HUES64 (cell line): ENCODE measurements at regions not wholly inside any gene's neighbourhood (a gene's known extent, or its start where the extent isn't known, plus 50 kb on each side); places are given as distances from the start of the nearest gene placed in this dataset.
A peak's percentile ranks its signal among the peaks of the same experiment; 100 is the strongest.

ENCODE experiments used
- H3K27ac ChIP-seq: 2 replicates; pipeline ENCODE4 v1.7.0; 2013; ENCODE audit warnings: low read depth, low read length, inconsistent platforms
- H3K27me3 ChIP-seq: 2 replicates; pipeline ENCODE4 v1.6.1; 2013; ENCODE audit warnings: mild to moderate bottlenecking, low read length; ENCODE audit not compliant: insufficient read depth
- H3K36me3 ChIP-seq: 2 replicates; pipeline ENCODE4 v1.6.1; 2013; ENCODE audit warnings: mild to moderate bottlenecking, low read length; ENCODE audit not compliant: insufficient read depth
- H3K4me1 ChIP-seq: 2 replicates; pipeline ENCODE4 v1.6.1; 2013; ENCODE audit warnings: mild to moderate bottlenecking, low read length, moderate library complexity; ENCODE audit not compliant: insufficient read depth
- H3K4me3 ChIP-seq: 2 replicates; pipeline ENCODE4 v1.5.1; 2013; ENCODE audit warnings: mild to moderate bottlenecking, low read length, moderate library complexity
- H3K9ac ChIP-seq: 2 replicates; pipeline ENCODE4 v1.6.1; 2013; ENCODE audit warnings: mild to moderate bottlenecking, low read depth, low read length
- H3K9me3 ChIP-seq: 2 replicates; pipeline ENCODE4 v1.6.1; 2013; ENCODE audit warnings: low read depth, low read length; ENCODE audit not compliant: insufficient read depth
- whole genome bisulfite sequencing: fragments of 150-250, 120-280 bp; methylation state at CpG from one replicate; pipeline ENCODE4 v1.1.7; 2013; ENCODE audit warnings: missing lambda C conversion rate; 5-methylcytosine and 5-hydroxymethylcytosine counted together

- no peaks in the 10 kb centered on the region for H3K27me3 ChIP-seq
- no peak overlapping the region for H3K9ac ChIP-seq
- WGBS = 96% methylated on average over 2 of the region's 2 CpGs
Measured at GRCh38 chr9:29282121-29282520, 1708.8 kb upstream of the C9orf72 start.

GRCh38 chr9:29285818-29286217, 1712.5 kb upstream of the C9orf72 start:
- 52% methylated on average over 3 of the region's 3 CpGs for WGBS
- H3K36me3 ChIP-seq = no peaks in the 10 kb centered on the region
- H3K4me1 ChIP-seq = no peaks in the 10 kb centered on the region
- no peaks in the 10 kb centered on the region for H3K9me3 ChIP-seq
- no peak overlapping the region for H3K4me3 ChIP-seq
- no peak overlapping the region for H3K27ac ChIP-seq
- H3K9ac ChIP-seq = no peak overlapping the region
- H3K27me3 ChIP-seq = no peaks in the 10 kb centered on the region

More at GRCh38 chr9:29282121-29282520, 1708.8 kb upstream of the C9orf72 start:
- Histone ChIP-seq H3K9me3 (no peaks in the 10 kb centered on the region), H3K27ac (no peak overlapping the region), H3K4me1 (no peaks in the 10 kb centered on the region), H3K36me3 (no peaks in the 10 kb centered on the region), H3K4me3 (no peak overlapping the region)

- H3K9me3 ChIP-seq = peaks cover 17% of the 10 kb centered on the region; the same call in 1 of the 2 replicates
- no peak overlapping the region for H3K9ac ChIP-seq
- H3K4me1 ChIP-seq = no peaks in the 10 kb centered on the region
- no peak overlapping the region for H3K4me3 ChIP-seq
- 85% methylated on average over 4 of the region's 4 CpGs for WGBS
- no peaks in the 10 kb centered on the region for H3K27me3 ChIP-seq
- H3K27ac ChIP-seq = no peak overlapping the region
- no peaks in the 10 kb centered on the region; the same call in 1 of the 2 replicates for H3K36me3 ChIP-seq
Measured at GRCh38 chr9:29289365-29289764, 1716.1 kb upstream of the C9orf72 start.

GRCh38 chr9:29290516-29290915, 1717.2 kb upstream of the C9orf72 start:
- Histone ChIP-seq H3K4me3 (no peak overlapping the region), H3K9ac (no peak overlapping the region), H3K9me3 (peaks cover 20% of the 10 kb centered on the region; the same call in 1 of the 2 replicates), H3K27me3 (no peaks in the 10 kb centered on the region), H3K4me1 (no peaks in the 10 kb centered on the region), H3K36me3 (no peaks in the 10 kb centered on the region; the same call in 1 of the 2 replicates), H3K27ac (no peak overlapping the region)
- WGBS = 90% methylated on average over 1 of the region's 1 CpG

GRCh38 chr9:29297592-29297991, 1724.3 kb upstream of the C9orf72 start:
- Histone ChIP-seq H3K4me3 (no peak overlapping the region), H3K27me3 (no peaks in the 10 kb centered on the region), H3K4me1 (no peaks in the 10 kb centered on the region), H3K9me3 (peaks cover 19% of the 10 kb centered on the region; the same call in 1 of the 2 replicates), H3K36me3 (no peaks in the 10 kb centered on the region; the same call in 1 of the 2 replicates), H3K9ac (no peak overlapping the region), H3K27ac (no peak overlapping the region)
- 90% methylated on average over 2 of the region's 2 CpGs for WGBS

GRCh38 chr9:29311221-29311620, 1737.9 kb upstream of the C9orf72 start:
- H3K36me3 ChIP-seq = no peaks in the 10 kb centered on the region
- H3K27ac ChIP-seq = no peak overlapping the region
- no peaks in the 10 kb centered on the region for H3K27me3 ChIP-seq
- WGBS = 96% methylated on average over 2 of the region's 3 CpGs
- no peaks in the 10 kb centered on the region for H3K4me1 ChIP-seq
- H3K9me3 ChIP-seq = no peaks in the 10 kb centered on the region
- no peak overlapping the region for H3K9ac ChIP-seq
- no peak overlapping the region for H3K4me3 ChIP-seq

- 100% methylated on average over 2 of the region's 3 CpGs for WGBS
- Histone ChIP-seq H3K9ac (no peak overlapping the region), H3K4me1 (no peaks in the 10 kb centered on the region; the same call in 1 of the 2 replicates), H3K27me3 (no peaks in the 10 kb centered on the region), H3K27ac (no peak overlapping the region), H3K9me3 (no peaks in the 10 kb centered on the region), H3K4me3 (no peak overlapping the region), H3K36me3 (no peaks in the 10 kb centered on the region)
Measured at GRCh38 chr9:29312327-29312726, 1739.0 kb upstream of the C9orf72 start.

GRCh38 chr9:29319736-29320513, 1746.6 kb upstream of the C9orf72 start:
- H3K4me3 ChIP-seq = no peak overlapping the region
- H3K9me3 ChIP-seq = no peaks in the 10 kb centered on the region
- no peak overlapping the region for H3K27ac ChIP-seq
- 83% methylated on average over 3 of the region's 3 CpGs for WGBS
- H3K36me3 ChIP-seq = no peaks in the 10 kb centered on the region
- H3K4me1 ChIP-seq = peaks cover 16% of the 10 kb centered on the region
- no peak overlapping the region for H3K9ac ChIP-seq
- H3K27me3 ChIP-seq = no peaks in the 10 kb centered on the region

GRCh38 chr9:29322240-29322639, 1749.0 kb upstream of the C9orf72 start:
- Histone ChIP-seq H3K36me3 (no peaks in the 10 kb centered on the region), H3K27ac (no peak overlapping the region), H3K9me3 (no peaks in the 10 kb centered on the region), H3K27me3 (no peaks in the 10 kb centered on the region), H3K4me3 (no peak overlapping the region), H3K9ac (no peak overlapping the region), H3K4me1 (peaks cover 38% of the 10 kb centered on the region)
- WGBS = 80% methylated on average over 2 of the region's 2 CpGs

GRCh38 chr9:29325894-29326293, 1752.6 kb upstream of the C9orf72 start:
- Histone ChIP-seq H3K4me1 (peaks cover 33% of the 10 kb centered on the region), H3K36me3 (no peaks in the 10 kb centered on the region), H3K9ac (0 out of 2 replicates have a peak overlapping the region, but pooled peaks have one; percentile 10), H3K4me3 (peak overlapping the region; percentile 33), H3K27ac (peak overlapping the region; percentile 88), H3K27me3 (no peaks in the 10 kb centered on the region), H3K9me3 (no peaks in the 10 kb centered on the region)

GRCh38 chr9:29332789-29333188, 1759.5 kb upstream of the C9orf72 start:
- no peaks in the 10 kb centered on the region for H3K9me3 ChIP-seq
- no peak overlapping the region for H3K4me3 ChIP-seq
- H3K27ac ChIP-seq = no peak overlapping the region
- H3K9ac ChIP-seq = no peak overlapping the region
- no peaks in the 10 kb centered on the region for H3K36me3 ChIP-seq
- WGBS = 100% methylated on average over 1 of the region's 2 CpGs
- H3K27me3 ChIP-seq = no peaks in the 10 kb centered on the region
- no peaks in the 10 kb centered on the region for H3K4me1 ChIP-seq
